ENCODE measurements at regions not wholly inside any gene's neighbourhood (a gene's known extent, or its start where the extent isn't known, plus 50 kb on each side); places are given as distances from the start of the nearest gene placed in this dataset.

DNA sequence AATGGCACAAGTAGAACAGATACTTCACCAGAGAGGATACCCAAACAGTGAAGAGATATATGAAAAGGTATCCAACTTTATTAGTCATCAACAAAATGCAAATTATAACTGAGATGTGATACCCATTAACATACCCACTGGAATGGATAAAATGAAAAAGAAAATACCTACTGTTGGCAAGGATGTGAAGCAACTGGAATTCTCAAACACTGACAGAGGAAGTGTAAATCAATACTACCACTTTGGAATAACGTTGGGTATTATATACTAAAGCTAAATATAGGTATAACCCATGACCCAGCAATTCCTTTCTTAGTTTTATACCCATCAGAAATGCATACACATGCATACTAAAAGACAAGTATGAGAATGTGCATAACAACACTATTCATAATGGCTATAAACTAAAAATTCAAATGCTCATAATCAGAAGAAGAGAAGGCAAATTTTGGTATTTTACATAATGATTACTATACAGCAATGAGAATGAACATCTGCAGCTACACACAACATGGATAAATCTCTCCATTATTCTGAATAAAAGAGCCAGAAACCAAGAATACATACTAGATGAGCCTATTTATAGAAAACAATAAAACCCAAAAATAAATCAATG is 80.6 kb downstream of the RPL27A start:
- no peak for TF ChIP-seq EZH2 (optimal IDR thresholded peaks at IDR 0.05; ENCODE audit: low read depth, low read length)
- TF ChIP-seq, protein P1, sequence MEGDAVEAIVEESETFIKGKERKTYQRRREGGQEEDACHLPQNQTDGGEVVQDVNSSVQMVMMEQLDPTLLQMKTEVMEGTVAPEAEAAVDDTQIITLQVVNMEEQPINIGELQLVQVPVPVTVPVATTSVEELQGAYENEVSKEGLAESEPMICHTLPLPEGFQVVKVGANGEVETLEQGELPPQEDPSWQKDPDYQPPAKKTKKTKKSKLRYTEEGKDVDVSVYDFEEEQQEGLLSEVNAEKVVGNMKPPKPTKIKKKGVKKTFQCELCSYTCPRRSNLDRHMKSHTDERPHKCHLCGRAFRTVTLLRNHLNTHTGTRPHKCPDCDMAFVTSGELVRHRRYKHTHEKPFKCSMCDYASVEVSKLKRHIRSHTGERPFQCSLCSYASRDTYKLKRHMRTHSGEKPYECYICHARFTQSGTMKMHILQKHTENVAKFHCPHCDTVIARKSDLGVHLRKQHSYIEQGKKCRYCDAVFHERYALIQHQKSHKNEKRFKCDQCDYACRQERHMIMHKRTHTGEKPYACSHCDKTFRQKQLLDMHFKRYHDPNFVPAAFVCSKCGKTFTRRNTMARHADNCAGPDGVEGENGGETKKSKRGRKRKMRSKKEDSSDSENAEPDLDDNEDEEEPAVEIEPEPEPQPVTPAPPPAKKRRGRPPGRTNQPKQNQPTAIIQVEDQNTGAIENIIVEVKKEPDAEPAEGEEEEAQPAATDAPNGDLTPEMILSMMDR (IDR thresholded peaks at IDR 0.05; ENCODE audit: low read length): no peak
